SK-N-SH (cell line): ENCODE measurements at regions not wholly inside any gene's neighbourhood (a gene's known extent, or its start where the extent isn't known, plus 50 kb on each side); places are given as distances from the start of the nearest gene placed in this dataset.
A peak's percentile ranks its signal among the peaks of the same experiment; 100 is the strongest.
"Not testable (repeated sequence)": the region's sequence is repeated elsewhere in the genome, so short reads cannot be mapped to it uniquely, and the experiment has no call there.

ENCODE experiments used
- CTCF ChIA-PET: fragments of 300-600, 350-600 bp; formaldehyde crosslinking; extraction: SDS; loops from one replicate; lab custom pipeline; 2021; lab: Yijun Ruan, JAX
- POLR2A ChIA-PET: fragments of 350-600 bp; sonication (Branson Sonifier 250); formaldehyde crosslinking; extraction: SDS; loops from one replicate; lab custom pipeline; 2020; ENCODE audit warnings: antibody characterized with exemption, inconsistent platforms; lab: Yijun Ruan, JAX
- DNase-seq: peaks from one replicate; pipeline ENCODE4 v3.0.0; 2012
- H2AFZ ChIP-seq: fragments of 200-600 bp; sonication (generic); 2 replicates; pipeline ENCODE4 v1.8.1; 2016; ENCODE audit warnings: antibody characterized with exemption, mild to moderate bottlenecking, low read depth
- H3F3A ChIP-seq: fragments of 200-600 bp; sonication (generic); replicated peaks from 2 replicates; pipeline ENCODE3; 2016; ENCODE audit warnings: antibody characterized with exemption, mild to moderate bottlenecking; ENCODE audit not compliant: insufficient read depth
- H3K27ac ChIP-seq, 2 experiments: fragments of 200-500 bp in 1 of 2; fragments of 200-600 bp in 1 of 2; sonication (Bioruptor generic) in 1 of 2; sonication (generic), shearing (Covaris generic) in 1 of 2; 2 replicates each; pipeline versions ENCODE4 v1.5.1 to v1.6.1; 2014 to 2016; ENCODE audit warnings: low read depth in 2 of 2, inconsistent platforms in 1 of 2, low read length in 1 of 2, mild to moderate bottlenecking in 1 of 2, mixed read lengths in 1 of 2
- H3K27me3 ChIP-seq: fragments of 200-600 bp; sonication (generic), shearing (Covaris generic); 2 replicates; pipeline ENCODE4 v1.6.1; 2016; ENCODE audit warnings: mixed run types; ENCODE audit not compliant: insufficient read depth
- H3K36me3 ChIP-seq, 2 experiments: fragments of 200-500 bp in 1 of 2; fragments of 200-600 bp in 1 of 2; sonication (Bioruptor generic) in 1 of 2; sonication (generic) in 1 of 2; replicated peaks in 1 of 2; 2 replicates each; pipeline versions ENCODE3 to v1.5.1; 2014 to 2016; ENCODE audit warnings: low read length in 1 of 2, mild to moderate bottlenecking in 1 of 2; ENCODE audit not compliant: insufficient read depth in 2 of 2, control insufficient read depth in 1 of 2
- H3K4me1 ChIP-seq, 2 experiments: fragments of 200-500 bp in 1 of 2; fragments of 200-600 bp in 1 of 2; sonication (Bioruptor generic) in 1 of 2; sonication (generic), shearing (Covaris generic) in 1 of 2; 2 replicates each; pipeline versions ENCODE4 v1.5.1 to v1.6.1; 2014 to 2016; ENCODE audit warnings: low read depth in 1 of 2, low read length in 1 of 2, mixed run types in 1 of 2; ENCODE audit not compliant: insufficient read depth in 2 of 2, control insufficient read depth in 1 of 2
- H3K4me2 ChIP-seq: fragments of 200-600 bp; sonication (generic), shearing (Covaris generic); 2 replicates; pipeline ENCODE4 v1.6.1; 2017; ENCODE audit warnings: mixed run types
- H3K4me3 ChIP-seq, 2 experiments: fragments of 200-500 bp in 1 of 2; fragments of 200-600 bp in 1 of 2; sonication (Bioruptor generic) in 1 of 2; sonication (generic), shearing (Covaris generic) in 1 of 2; 2 replicates each; pipeline versions ENCODE4 v1.5.1 to v1.8.1; 2014 to 2016; ENCODE audit warnings: low read depth in 2 of 2, inconsistent platforms in 1 of 2, low read length in 1 of 2, mild to moderate bottlenecking in 1 of 2, mixed read lengths in 1 of 2, moderate library complexity in 1 of 2
- H3K79me2 ChIP-seq: fragments of 200-600 bp; sonication (generic); 2 replicates; pipeline ENCODE4 v1.8.1; 2017; ENCODE audit warnings: mild to moderate bottlenecking; ENCODE audit not compliant: insufficient read depth
- H3K9ac ChIP-seq: fragments of 200-600 bp; sonication (generic); 2 replicates; pipeline ENCODE4 v1.6.1; 2017; ENCODE audit warnings: mixed run types
- H3K9me2 ChIP-seq: fragments of 200-600 bp; sonication (generic); 2 replicates; pipeline ENCODE4 v1.6.1; 2017; ENCODE audit warnings: mixed run types
- H3K9me3 ChIP-seq: fragments of 200-600 bp; sonication (generic); 2 replicates; pipeline ENCODE4 v1.6.1; 2017; ENCODE audit warnings: mixed run types, mild to moderate bottlenecking, moderate library complexity
- H4K20me1 ChIP-seq: fragments of 200-600 bp; sonication (generic); 2 replicates; pipeline ENCODE4 v1.6.1; 2017; ENCODE audit warnings: mild to moderate bottlenecking, mixed run types; ENCODE audit not compliant: insufficient read depth
- EP300 ChIP-seq, 2 experiments: IDR thresholded peaks; 2 replicates each; pipeline versions ENCODE4 v1.4.0 to v1.6.1; 2012; ENCODE audit warnings: borderline replicate concordance in 1 of 2, low read depth in 1 of 2, low read length in 1 of 2
- FOSL2 ChIP-seq: IDR thresholded peaks from 2 replicates; pipeline ENCODE4 v1.4.0; 2012; ENCODE audit warnings: low read depth, mild to moderate bottlenecking, moderate library complexity, borderline replicate concordance
- WGBS: methylation state at CpG from one replicate; pipeline ENCODE4 v1.1.6; 2017; ENCODE audit warnings: low lambda C conversion rate; 5-methylcytosine and 5-hydroxymethylcytosine counted together
- TF ChIP-seq, protein P1 (sequence below): IDR thresholded peaks from 2 replicates; pipeline ENCODE4; 2012
- TF ChIP-seq, protein P2 (sequence below): fragments of 150-350 bp; IDR thresholded peaks from 2 replicates; pipeline ENCODE4 v1.6.1; 2016; ENCODE audit warnings: mild to moderate bottlenecking, low read depth, low read length

DNA sequence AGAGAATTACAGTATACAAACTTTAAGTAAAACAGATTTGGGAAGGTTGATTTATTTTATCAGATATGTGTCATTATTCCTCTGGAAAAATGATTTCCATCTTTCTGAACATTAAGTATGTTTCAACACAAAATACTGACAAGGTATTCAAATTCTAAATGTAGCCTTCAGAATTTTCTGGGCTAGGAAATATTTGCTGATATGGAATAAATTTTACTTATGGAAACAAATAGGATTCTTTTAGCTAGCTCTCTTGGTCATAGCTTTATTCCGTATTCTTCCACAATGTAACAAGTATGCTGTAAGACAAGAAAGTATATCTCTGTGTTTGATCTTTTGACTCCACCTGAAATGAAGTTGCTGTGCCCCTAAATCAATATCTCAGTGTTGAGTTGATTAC is 1125.2 kb upstream of the CITED2 start:
- peak overlapping the region; percentile 76; the same call in 1 of the 2 replicates for H2AFZ ChIP-seq

DNA sequence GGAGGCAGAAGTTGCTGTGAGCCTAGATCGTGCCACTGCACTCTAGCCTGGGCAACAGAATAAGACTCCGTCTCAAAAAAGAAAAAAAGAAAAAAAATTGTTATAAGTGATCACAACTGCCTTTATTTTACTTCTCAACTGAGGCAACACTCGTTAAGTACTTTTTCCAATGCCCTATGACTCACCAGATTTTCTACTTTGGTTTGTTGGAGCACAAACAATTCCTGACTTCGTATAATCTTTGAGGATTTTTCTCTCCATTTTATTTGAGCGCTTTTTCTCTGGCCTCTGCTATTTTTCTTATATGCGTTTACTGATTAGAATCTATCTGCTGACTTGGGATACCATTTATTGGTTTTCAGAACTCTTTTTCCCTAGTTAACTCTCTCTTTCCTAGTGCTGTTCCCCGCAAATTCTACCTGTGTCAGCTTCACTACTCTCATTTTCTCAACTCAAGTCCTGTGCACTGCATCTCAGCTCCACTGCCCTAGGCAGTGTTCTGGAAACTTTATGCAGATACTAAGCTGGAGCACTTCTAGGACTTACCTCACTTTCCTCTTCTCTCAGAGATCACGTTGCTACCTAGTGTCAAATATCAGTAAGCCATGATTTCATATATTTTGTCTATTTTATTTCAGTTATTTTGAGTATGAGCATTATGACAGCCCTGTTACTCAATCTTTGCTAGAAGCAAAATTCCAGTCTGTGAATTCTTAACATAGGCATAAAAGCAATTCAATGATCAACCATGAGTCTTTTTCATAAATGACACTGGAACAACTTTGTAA is 1120.1 kb upstream of the CITED2 start:
- Histone ChIP-seq H3K4me3 (no peak overlapping the region), H4K20me1 (no peaks in the 10 kb centered on the region), H3K4me2 (no peak overlapping the region), H3K9me3 (no peaks in the 10 kb centered on the region), H2AFZ (peak overlapping the region; percentile 68; the same call in 1 of the 2 replicates), H3F3A (peaks cover 25% of the 10 kb centered on the region), H3K79me2 (no peaks in the 10 kb centered on the region), H3K9me2 (no peaks in the 10 kb centered on the region), H3K4me1 (peaks cover 0 to 5% of the 10 kb centered on the region in 2 experiments; a peak in 1 of 4 replicates), H3K9ac (no peak overlapping the region; the same call in 1 of the 2 replicates), H3K36me3 (no peaks in the 10 kb centered on the region), H3K27me3 (no peaks in the 10 kb centered on the region), H3K27ac (no peak overlapping the region; a peak in 1 of 4 replicates)
- DNase-seq, result no peak
- 46% methylated on average over 8 of the region's 8 CpGs for WGBS
- ChIA-PET POLR2A (no interaction called here), CTCF (no interaction called here)
- no peak for TF ChIP-seq EP300 (IDR thresholded peaks at IDR 0.05; ENCODE audit: borderline replicate concordance in 1 of 2, low read depth in 1 of 2, low read length in 1 of 2)
- TF ChIP-seq, protein P1, sequence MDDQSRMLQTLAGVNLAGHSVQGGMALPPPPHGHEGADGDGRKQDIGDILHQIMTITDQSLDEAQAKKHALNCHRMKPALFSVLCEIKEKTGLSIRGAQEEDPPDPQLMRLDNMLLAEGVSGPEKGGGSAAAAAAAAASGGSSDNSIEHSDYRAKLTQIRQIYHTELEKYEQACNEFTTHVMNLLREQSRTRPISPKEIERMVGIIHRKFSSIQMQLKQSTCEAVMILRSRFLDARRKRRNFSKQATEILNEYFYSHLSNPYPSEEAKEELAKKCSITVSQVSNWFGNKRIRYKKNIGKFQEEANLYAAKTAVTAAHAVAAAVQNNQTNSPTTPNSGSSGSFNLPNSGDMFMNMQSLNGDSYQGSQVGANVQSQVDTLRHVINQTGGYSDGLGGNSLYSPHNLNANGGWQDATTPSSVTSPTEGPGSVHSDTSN, result peak; percentile 13; the same call in 1 of the 2 replicates

More for the DNA sequence above, 1125.2 kb upstream of the CITED2 start:
- no peaks in the 10 kb centered on the region for H3K9me3 ChIP-seq
- ChIA-PET CTCF (no interaction called here), POLR2A (no interaction called here)
- H3K27ac ChIP-seq, result no peak overlapping the region; a peak in 1 of 4 replicates
- H3K36me3 ChIP-seq, result no peaks in the 10 kb centered on the region
- H3K9me2 ChIP-seq, result no peaks in the 10 kb centered on the region
- H3K4me1 ChIP-seq, result peaks cover 0 to 8% of the 10 kb centered on the region in 2 experiments; a peak in 1 of 4 replicates
- peaks cover 17% of the 10 kb centered on the region for H3F3A ChIP-seq
- DNase-seq, result no peak
- TF ChIP-seq, protein P1, result no peak
- TF ChIP-seq FOSL2, result no peak
- TF ChIP-seq, protein P2, sequence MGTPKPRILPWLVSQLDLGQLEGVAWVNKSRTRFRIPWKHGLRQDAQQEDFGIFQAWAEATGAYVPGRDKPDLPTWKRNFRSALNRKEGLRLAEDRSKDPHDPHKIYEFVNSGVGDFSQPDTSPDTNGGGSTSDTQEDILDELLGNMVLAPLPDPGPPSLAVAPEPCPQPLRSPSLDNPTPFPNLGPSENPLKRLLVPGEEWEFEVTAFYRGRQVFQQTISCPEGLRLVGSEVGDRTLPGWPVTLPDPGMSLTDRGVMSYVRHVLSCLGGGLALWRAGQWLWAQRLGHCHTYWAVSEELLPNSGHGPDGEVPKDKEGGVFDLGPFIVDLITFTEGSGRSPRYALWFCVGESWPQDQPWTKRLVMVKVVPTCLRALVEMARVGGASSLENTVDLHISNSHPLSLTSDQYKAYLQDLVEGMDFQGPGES, result no peak
- H3K4me3 ChIP-seq, result no peak overlapping the region
- H4K20me1 ChIP-seq, result no peaks in the 10 kb centered on the region
- no peaks in the 10 kb centered on the region for H3K27me3 ChIP-seq
- no peaks in the 10 kb centered on the region for H3K79me2 ChIP-seq
- H3K9ac ChIP-seq, result no peak overlapping the region
- WGBS, result 70% methylated on average over 1 of the region's 1 CpG
- H3K4me2 ChIP-seq, result no peak overlapping the region

DNA sequence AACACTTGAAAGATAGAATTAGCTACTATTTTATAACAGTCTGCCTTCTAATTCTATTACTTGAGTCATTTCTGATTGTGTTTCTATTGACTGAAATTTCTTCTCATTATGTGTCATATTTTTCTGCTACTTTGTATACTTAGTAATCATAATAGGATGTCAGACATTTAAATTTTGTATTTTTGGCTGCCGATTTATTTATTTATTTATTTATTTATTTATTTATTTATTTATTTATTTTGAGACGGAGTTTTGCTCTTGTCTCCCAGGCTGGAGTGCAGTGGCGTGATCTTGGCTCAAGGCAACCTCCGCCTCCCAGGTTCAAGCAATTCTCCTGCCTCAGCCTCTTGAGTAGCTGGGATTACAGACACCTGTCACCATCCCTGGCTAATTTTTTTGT is 1119.0 kb upstream of the CITED2 start:
- H3F3A ChIP-seq, result peaks cover 18% of the 10 kb centered on the region
- H3K4me2 ChIP-seq, H2AFZ ChIP-seq, H3K4me3 ChIP-seq, H3K36me3 ChIP-seq, POLR2A ChIA-PET, H4K20me1 ChIP-seq, CTCF ChIA-PET, H3K79me2 ChIP-seq, H3K9ac ChIP-seq, H3K27ac ChIP-seq, H3K27me3 ChIP-seq, H3K4me1 ChIP-seq, H3K9me3 ChIP-seq, DNase-seq, H3K9me2 ChIP-seq: not testable (repeated sequence)
- 55% methylated on average over 4 of the region's 4 CpGs for WGBS
